HG03432 (cell line): ENCODE measurements at regions not wholly inside any gene's neighbourhood (a gene's known extent, or its start where the extent isn't known, plus 50 kb on each side); places are given as distances from the start of the nearest gene placed in this dataset.

ENCODE experiments used
- ATAC-seq: cut with Tn5 transposase; IDR thresholded peaks from one replicate; pipeline ENCODE4 v1.9.1; 2021; ENCODE audit warnings: mild to moderate bottlenecking, moderate library complexity; ENCODE audit not compliant: unreplicated experiment

GRCh38 chr5:34500236-34500847, 155.8 kb upstream of the RAI14 start:
- no peak for ATAC-seq

GRCh38 chr5:34501016-34501415, 155.1 kb upstream of the RAI14 start:
- no peak for ATAC-seq

GRCh38 chr5:34501840-34502239, 154.3 kb upstream of the RAI14 start:
- no peak for ATAC-seq

GRCh38 chr5:34502581-34502980, 153.5 kb upstream of the RAI14 start:
- ATAC-seq, result no peak

- ATAC-seq, result no peak
Measured at GRCh38 chr5:34503379-34504253, 152.5 kb upstream of the RAI14 start.

- ATAC-seq, result no peak
Measured at GRCh38 chr5:34504967-34505366, 151.2 kb upstream of the RAI14 start.

- no peak for ATAC-seq
Measured at GRCh38 chr5:34505731-34506130, 150.4 kb upstream of the RAI14 start.

- no peak for ATAC-seq
Measured at GRCh38 chr5:34507933-34508332, 148.2 kb upstream of the RAI14 start.

GRCh38 chr5:34509392-34509791, 146.7 kb upstream of the RAI14 start:
- ATAC-seq, result no peak

GRCh38 chr5:34510002-34510401, 146.1 kb upstream of the RAI14 start:
- ATAC-seq, result no peak

- ATAC-seq, result no peak
Measured at GRCh38 chr5:34511063-34511462, 145.1 kb upstream of the RAI14 start.

GRCh38 chr5:34511481-34511880, 144.6 kb upstream of the RAI14 start:
- ATAC-seq, result no peak

- no peak for ATAC-seq
Measured at GRCh38 chr5:34511915-34512314, 144.2 kb upstream of the RAI14 start.

GRCh38 chr5:34516166-34516565, 140.0 kb upstream of the RAI14 start:
- ATAC-seq, result no peak

GRCh38 chr5:34516686-34517085, 139.4 kb upstream of the RAI14 start:
- no peak for ATAC-seq

GRCh38 chr5:34517249-34517648, 138.9 kb upstream of the RAI14 start:
- no peak for ATAC-seq

GRCh38 chr5:34519489-34520220, 136.5 kb upstream of the RAI14 start:
- no peak for ATAC-seq

- no peak for ATAC-seq
Measured at GRCh38 chr5:34521628-34522290, 134.4 kb upstream of the RAI14 start.

GRCh38 chr5:34522599-34523386, 133.3 kb upstream of the RAI14 start:
- ATAC-seq, result peak; percentile 90

GRCh38 chr5:34523387-34523726, 132.8 kb upstream of the RAI14 start:
- peak; percentile 17 for ATAC-seq

GRCh38 chr5:34524123-34524522, 132.0 kb upstream of the RAI14 start:
- no peak for ATAC-seq
